HepG2 (cell line): ENCODE measurements at regions not wholly inside any gene's neighbourhood (a gene's known extent, or its start where the extent isn't known, plus 50 kb on each side); places are given as distances from the start of the nearest gene placed in this dataset.
"Not testable (repeated sequence)": the region's sequence is repeated elsewhere in the genome, so short reads cannot be mapped to it uniquely, and the experiment has no call there.

Source experiments
- ATAC-seq: fragments of 200-7000 bp; cut with Tn5 transposase; 3 replicates; pipeline ENCODE4 v1.9.1; 2020; ENCODE audit warnings: mild to moderate bottlenecking, moderate library complexity
- BruUV-seq: library from RNA; stranded (reverse); fragments of 400-500 nt; replicated peaks from 2 replicates; lab custom pipeline; 2021; lab: Mats Ljungman, UMichigan
- CTCF ChIA-PET: fragments of 300-600 bp; formaldehyde crosslinking; extraction: SDS; loops from one replicate; lab custom pipeline; 2021; ENCODE audit warnings: low total read pairs, inconsistent platforms, low intra/inter-chr PET ratio; lab: Yijun Ruan, JAX
- POLR2A ChIA-PET: fragments of 350-600 bp; sonication (Branson Sonifier 250); formaldehyde crosslinking; loops from one replicate; lab custom pipeline; 2020; ENCODE audit warnings: antibody characterized with exemption, inconsistent platforms; lab: Yijun Ruan, JAX
- DNase-seq: peaks from one replicate; pipeline ENCODE4 v3.0.0-alpha.2; 2015; ENCODE audit warnings: low spot score
- FAIRE-seq: peaks from 3 replicates; lab custom pipeline; 2011; peaks lifted over from hg19 to GRCh38; lab: Jason Lieb, UNC
- H2AFZ ChIP-seq: one replicate; pipeline ENCODE4 v1.6.1; 2011; ENCODE audit warnings: low read length, inconsistent platforms
- H3K27ac ChIP-seq: fragments of 300-600 bp; 3 replicates; pipeline ENCODE4 v1.8.0; 2011; ENCODE audit warnings: mixed run types, mild to moderate bottlenecking, mixed read lengths, low read length, inconsistent platforms; ENCODE audit not compliant: insufficient read depth; ENCODE audit errors: extremely low read length
- H3K27me3 ChIP-seq, 2 experiments: fragments of 200-600 bp in 1 of 2; 2 replicates in 1 of 2; 3 replicates in 1 of 2; pipeline versions ENCODE4 v1.6.0 to v1.8.0; 2011; ENCODE audit warnings: low read length in 2 of 2, mild to moderate bottlenecking in 2 of 2, moderate library complexity in 2 of 2, inconsistent platforms in 1 of 2; ENCODE audit not compliant: insufficient read depth in 2 of 2, control insufficient read depth in 1 of 2
- H3K36me3 ChIP-seq, 2 experiments: fragments of 200-600 bp in 1 of 2; replicated peaks in 1 of 2; 2 replicates in 1 of 2; 3 replicates in 1 of 2; pipeline versions ENCODE4 v1.5.1 to v1.8.0; 2011; ENCODE audit warnings: low read length in 2 of 2, inconsistent platforms in 1 of 2; ENCODE audit not compliant: insufficient read depth in 2 of 2, control insufficient read depth in 1 of 2
- H3K4me1 ChIP-seq: 2 replicates; pipeline ENCODE4 v1.5.1; 2012; ENCODE audit warnings: low read length, inconsistent platforms; ENCODE audit not compliant: insufficient read depth
- H3K4me2 ChIP-seq: 2 replicates; pipeline ENCODE4 v1.6.0; 2011; ENCODE audit warnings: low read depth, low read length, inconsistent platforms
- H3K4me3 ChIP-seq, 3 experiments: fragments of 200-600 bp in 1 of 3; sonication (generic), shearing (Covaris generic) in 1 of 3; replicated peaks in 1 of 3; 2 replicates each; pipeline ENCODE4 v1.5.1; 2011 to 2016; ENCODE audit warnings: low read length in 3 of 3, inconsistent platforms in 2 of 3, low read depth in 2 of 3, mild to moderate bottlenecking in 2 of 3, control low read depth in 1 of 3, mixed read lengths in 1 of 3; ENCODE audit not compliant: insufficient read depth in 1 of 3
- H3K79me2 ChIP-seq: one replicate; pipeline ENCODE4 v1.6.1; 2011; ENCODE audit warnings: low read length, inconsistent platforms; ENCODE audit not compliant: insufficient read depth
- H3K9ac ChIP-seq: 2 replicates; pipeline ENCODE4 v1.6.0; 2011; ENCODE audit warnings: mild to moderate bottlenecking, low read depth, low read length, inconsistent platforms; ENCODE audit not compliant: insufficient read depth
- H3K9me3 ChIP-seq: 2 replicates; pipeline ENCODE4 v1.5.1; 2012; ENCODE audit warnings: mild to moderate bottlenecking, low read length
- H4K20me1 ChIP-seq: 2 replicates; pipeline ENCODE4 v1.6.0; 2011; ENCODE audit warnings: inconsistent platforms, mild to moderate bottlenecking, low read length, moderate library complexity; ENCODE audit not compliant: insufficient read depth
- EHMT2 ChIP-seq: fragments of 200-600 bp; sonication (generic); IDR thresholded peaks from 2 replicates; pipeline ENCODE4 v1.7.0; 2017; ENCODE audit warnings: antibody characterized with exemption, low read depth, low read length, borderline replicate concordance
- HIVEP1 ChIP-seq: sonication (generic); formaldehyde crosslinking; IDR thresholded peaks from 2 replicates; pipeline ENCODE4 v1.4.0; 2020; ENCODE audit warnings: mild to moderate bottlenecking, missing genetic modification reagents
- PCBP1 ChIP-seq: fragments of 200-400 bp; formaldehyde crosslinking; IDR thresholded peaks from 2 replicates; pipeline ENCODE4 v1.6.1; 2017; ENCODE audit warnings: mild to moderate bottlenecking, low read depth, low read length, borderline replicate concordance
- ZNF710 ChIP-seq: sonication (generic); formaldehyde crosslinking; IDR thresholded peaks from 2 replicates; pipeline ENCODE4 v1.5.0; 2020; ENCODE audit warnings: mild to moderate bottlenecking, missing genetic modification reagents, borderline replicate concordance
- ZNF878 ChIP-seq: sonication (generic); formaldehyde crosslinking; IDR thresholded peaks from 2 replicates; pipeline ENCODE4 v1.8.1; 2023; ENCODE audit warnings: mild to moderate bottlenecking, missing genetic modification reagents, moderate library complexity
- ZNF891 ChIP-seq: sonication (generic); formaldehyde crosslinking; IDR thresholded peaks from 2 replicates; pipeline ENCODE4 v1.5.0; 2020; ENCODE audit warnings: mild to moderate bottlenecking, missing genetic modification reagents
- in situ Hi-C: cut with HindIII; loops from 2 replicates; pipeline ENCODE4 v1.10.0; 2017; ENCODE audit warnings: low pct_unique_long_range_greater_than_20kb; ENCODE audit not compliant: extremely low pct_ligation_motif_present
- intact Hi-C: fragments of 100-400 bp; cut with micrococcal nuclease; formaldehyde crosslinking; loops from one replicate; pipeline ENCODE4 v1.10.0; 2022; ENCODE audit not compliant: unreplicated experiment

- TF ChIP-seq ZNF710 (CRISPR knock-in tag) (no peak), PCBP1 (no peak), ZNF891 (CRISPR knock-in tag) (no peak), HIVEP1 (CRISPR knock-in tag) (no peak), ZNF878 (CRISPR knock-in tag) (no peak), EHMT2 (no peak)
- TF ChIP-seq, all 625 proteins: peak for 0
Observed at GRCh38 chr3:118530350-118530922, 504.2 kb downstream of the IGSF11 start (continued).

- POLR2A ChIA-PET, H3K9me3 ChIP-seq, H3K36me3 ChIP-seq, H2AFZ ChIP-seq, H3K27ac ChIP-seq, H3K79me2 ChIP-seq, in situ Hi-C loops, H3K27me3 ChIP-seq, intact Hi-C loops, FAIRE-seq, H3K4me2 ChIP-seq, H4K20me1 ChIP-seq, CTCF ChIA-PET, BruUV-seq, H3K9ac ChIP-seq, ATAC-seq, H3K4me3 ChIP-seq, DNase-seq: not testable (repeated sequence)
- peaks cover 15% of the 10 kb centered on the region for H3K4me1 ChIP-seq
Observed at GRCh38 chr3:118530927-118531356, 503.7 kb downstream of the IGSF11 start.
